GM12878 (cell line): ENCODE measurements at regions not wholly inside any gene's neighbourhood (a gene's known extent, or its start where the extent isn't known, plus 50 kb on each side); places are given as distances from the start of the nearest gene placed in this dataset.

Experiments used
- ATAC-seq: fragments of 200-7000 bp; cut with Tn5 transposase; 3 replicates; pipeline ENCODE4 v1.9.1; 2020; ENCODE audit warnings: mild to moderate bottlenecking, moderate library complexity
- BruUV-seq: library from RNA; stranded (reverse); fragments of 400-500 nt; replicated peaks from 2 replicates; lab custom pipeline; 2021; lab: Mats Ljungman, UMichigan
- CTCF ChIA-PET: fragments of 300-600 bp; sonication (Branson Sonifier 250); formaldehyde crosslinking; extraction: SDS; loops from one replicate; lab custom pipeline; 2021; ENCODE audit warnings: inconsistent platforms; lab: Yijun Ruan, JAX
- POLR2A ChIA-PET: fragments of 350-600 bp; formaldehyde crosslinking; extraction: SDS; loops from one replicate; lab custom pipeline; 2021; ENCODE audit warnings: inconsistent platforms; lab: Charles Lee
- RAD21 ChIA-PET: fragments of 300-600 bp; sonication (Branson Sonifier 250); formaldehyde crosslinking; loops from one replicate; lab custom pipeline; 2023; ENCODE audit warnings: antibody characterized with exemption; ENCODE audit not compliant: unreplicated experiment; lab: Charles Lee
- SMC1A ChIA-PET: fragments of 300-600 bp; sonication (Branson Sonifier 250); formaldehyde crosslinking; loops from one replicate; lab custom pipeline; 2023; ENCODE audit not compliant: unreplicated experiment, uncharacterized antibody; lab: Charles Lee
- DNase-seq: peaks from one replicate; pipeline ENCODE4 v3.0.0-alpha.2; 2011; ENCODE audit warnings: low read depth, low spot score
- FAIRE-seq: peaks from 3 replicates; lab custom pipeline; 2011; peaks lifted over from hg19 to GRCh38; lab: Jason Lieb, UNC
- H2AFZ ChIP-seq: 2 replicates; pipeline ENCODE4 v1.6.0; 2011; ENCODE audit warnings: low read depth, low read length, control low read depth; ENCODE audit not compliant: control insufficient read depth
- H3K27ac ChIP-seq: 2 replicates; pipeline ENCODE4 v1.5.1; 2011; ENCODE audit warnings: control low read depth; ENCODE audit not compliant: control insufficient read depth, insufficient read depth
- H3K27me3 ChIP-seq, 2 experiments: replicated peaks in 1 of 2; 2 replicates each; pipeline versions ENCODE4 v1.6.0 to v1.6.1; 2011; ENCODE audit warnings: low read length in 1 of 2; ENCODE audit not compliant: control insufficient read depth in 2 of 2, insufficient read depth in 2 of 2
- H3K36me3 ChIP-seq, 2 experiments: 2 replicates each; pipeline ENCODE4 v1.5.1; 2011; ENCODE audit warnings: low read length in 1 of 2; ENCODE audit not compliant: control insufficient read depth in 2 of 2, insufficient read depth in 2 of 2
- H3K4me1 ChIP-seq: 2 replicates; pipeline ENCODE4 v1.6.1; 2011; ENCODE audit warnings: mild to moderate bottlenecking, low read length, moderate library complexity, mixed read lengths; ENCODE audit not compliant: control insufficient read depth, insufficient read depth
- H3K4me2 ChIP-seq: 2 replicates; pipeline ENCODE4 v1.6.0; 2011; ENCODE audit warnings: control low read depth; ENCODE audit not compliant: control insufficient read depth, insufficient read depth
- H3K4me3 ChIP-seq: fragments of 200-600 bp; sonication (generic); 2 replicates; pipeline ENCODE4 v1.5.1; 2016
- H3K79me2 ChIP-seq: 2 replicates; pipeline ENCODE4 v1.6.0; 2011; ENCODE audit warnings: low read length; ENCODE audit not compliant: control insufficient read depth, insufficient read depth
- H3K9ac ChIP-seq: 2 replicates; pipeline ENCODE4 v1.8.0; 2011; ENCODE audit warnings: low read length, control low read depth, mixed read lengths; ENCODE audit not compliant: control insufficient read depth, insufficient read depth
- H3K9me3 ChIP-seq: replicated peaks from 3 replicates; pipeline ENCODE4 v1.5.1; 2011; ENCODE audit warnings: mild to moderate bottlenecking, low read length; ENCODE audit not compliant: control insufficient read depth, insufficient read depth
- H4K20me1 ChIP-seq: 2 replicates; pipeline ENCODE4 v1.6.0; 2011; ENCODE audit not compliant: control insufficient read depth, insufficient read depth
- BHLHE40 ChIP-seq, 2 experiments: fragments of 450-650 bp in 1 of 2; IDR thresholded peaks; 2 replicates each; pipeline ENCODE4 v1.6.1; 2011 to 2017; ENCODE audit warnings: low read depth in 2 of 2, borderline replicate concordance in 1 of 2, improper control_type of control experiment in 1 of 2, low read length in 1 of 2, mild to moderate bottlenecking in 1 of 2
- CTCF ChIP-seq, 3 experiments: IDR thresholded peaks in 2 of 3; conservative IDR thresholded peaks in 1 of 3; 2 replicates each; pipeline ENCODE4 v1.5.1; 2011; ENCODE audit warnings: low read depth in 3 of 3, low read length in 3 of 3, mild to moderate bottlenecking in 3 of 3, control low read depth in 2 of 3, moderate library complexity in 2 of 3, inconsistent platforms in 1 of 3, mixed read lengths in 1 of 3; ENCODE audit not compliant: control insufficient read depth in 2 of 3, insufficient read depth in 1 of 3; ENCODE audit errors: extremely low read depth in 1 of 3
- E2F4 ChIP-seq: IDR thresholded peaks from 2 replicates; pipeline ENCODE4 v1.6.1; 2012; ENCODE audit warnings: low read depth, low read length, improper control_type of control experiment
- JUNB ChIP-seq: IDR thresholded peaks from 2 replicates; pipeline ENCODE4 v1.6.1; 2016; ENCODE audit warnings: antibody characterized with exemption, mild to moderate bottlenecking
- MEF2B ChIP-seq: fragments of 450-650 bp; IDR thresholded peaks from 2 replicates; pipeline ENCODE4 v1.6.1; 2018; ENCODE audit warnings: mild to moderate bottlenecking, moderate library complexity; ENCODE audit not compliant: partially characterized antibody, poor library complexity, severe bottlenecking
- PAX8 ChIP-seq: fragments of 450-650 bp; IDR thresholded peaks from 2 replicates; pipeline ENCODE4 v1.6.1; 2017; ENCODE audit warnings: mild to moderate bottlenecking, moderate library complexity
- PKNOX1 ChIP-seq: fragments of 450-650 bp; IDR thresholded peaks from 2 replicates; pipeline ENCODE4 v1.6.1; 2016; ENCODE audit warnings: mild to moderate bottlenecking
- SMAD5 ChIP-seq: IDR thresholded peaks from 2 replicates; pipeline ENCODE4 v1.6.1; 2016; ENCODE audit warnings: antibody characterized with exemption, low read depth
- SREBF2 ChIP-seq: IDR thresholded peaks from 2 replicates; pipeline ENCODE4 v1.6.1; 2012; ENCODE audit warnings: mild to moderate bottlenecking, low read length
- TCF12 ChIP-seq: IDR thresholded peaks from 2 replicates; pipeline ENCODE4 v1.6.1; 2011; ENCODE audit warnings: low read depth, mild to moderate bottlenecking, low read length
- WGBS: methylation state at CpG from one replicate; pipeline ENCODE4 v1.1.6; 2016; ENCODE audit warnings: low lambda C conversion rate; ENCODE audit not compliant: insufficient replicate concordance, insufficient coverage; ENCODE audit errors: missing lambda C conversion rate; 5-methylcytosine and 5-hydroxymethylcytosine counted together
- in situ Hi-C: fragments of 300-500 bp; cut with MboI; formaldehyde crosslinking; loops from 9 replicates; pipeline ENCODE4 v1.14.3; 2018; ENCODE audit warnings: mixed read lengths
- intact Hi-C: fragments of 100-400 bp; cut with micrococcal nuclease; formaldehyde crosslinking; loops from one replicate; pipeline ENCODE4 v1.14.2; 2022; ENCODE audit not compliant: unreplicated experiment

GRCh38 chr2:145749556-145749955, 1229.6 kb upstream of the ZEB2 start:
- ChIA-PET SMC1A (no interaction called here), POLR2A (no interaction called here), CTCF (interaction anchor here (1.2 to 1.4 kb wide), 2 partner anchors 9 to 254 kb away, joined by 3 to 4 read pairs; no protein-coding TSS in a partner anchor), RAD21 (no interaction called here)
- ATAC-seq = no peak
- Histone ChIP-seq H3K9ac (no peak overlapping the region), H3K79me2 (no peaks in the 10 kb centered on the region), H3K4me2 (no peak overlapping the region), H2AFZ (no peak overlapping the region), H3K9me3 (no peaks in the 10 kb centered on the region), H3K36me3 (no peaks in the 10 kb centered on the region), H3K4me3 (no peak overlapping the region), H3K4me1 (peaks cover 18% of the 10 kb centered on the region), H3K27me3 (no peaks in the 10 kb centered on the region), H3K27ac (no peak overlapping the region), H4K20me1 (no peaks in the 10 kb centered on the region)
- TF ChIP-seq PKNOX1 (no peak), E2F4 (no peak), BHLHE40 (IDR thresholded peaks at IDR 0.05; ENCODE audit: borderline replicate concordance in 1 of 2, low read depth in 2 of 2, low read length in 1 of 2) (no peak), SMAD5 (no peak), MEF2B (no peak), TCF12 (no peak), JUNB (no peak), CTCF (IDR thresholded peaks at IDR 0.05 in 2 of 3, conservative IDR thresholded peaks at IDR 0.05 in 1 of 3; ENCODE audit: control insufficient read depth in 2 of 3, extremely low read depth in 1 of 3, insufficient read depth in 1 of 3, low read depth in 3 of 3, low read length in 3 of 3) (no peak), PAX8 (no peak), SREBF2 (no peak)
- WGBS = 100% methylated on average over 1 of the region's 1 CpG
- in situ Hi-C loops (no loop called here), intact Hi-C loops (no loop called here)
- FAIRE-seq = no peak
- no TSS peak for BruUV-seq
- no peak for DNase-seq
